ENCODE measurements at regions not wholly inside any gene's neighbourhood (a gene's known extent, or its start where the extent isn't known, plus 50 kb on each side); places are given as distances from the start of the nearest gene placed in this dataset.

DNA sequence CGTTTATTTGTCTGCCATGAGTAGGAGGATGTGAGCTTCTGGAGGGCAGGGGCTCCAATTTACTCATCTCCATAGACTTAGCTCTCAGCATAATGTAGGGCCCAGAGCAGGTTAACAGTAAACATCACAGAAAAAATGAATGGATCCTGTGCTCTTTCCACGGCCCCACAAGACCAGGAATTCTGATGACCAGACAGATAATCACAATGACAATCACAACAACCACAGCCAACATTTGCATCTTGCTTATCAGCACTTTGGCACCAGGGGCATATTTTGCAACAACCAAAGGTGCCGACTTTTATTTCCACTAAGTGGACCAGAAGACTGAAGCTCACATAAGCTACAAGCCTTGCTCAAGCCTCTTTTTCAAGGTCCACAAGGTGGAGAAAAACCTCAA, 68.9 kb upstream of the ANKRD34C start:
- Histone ChIP-seq H3K4me3 (no peak overlapping the region), H3K27me3 (ENCODE audit: low read depth) (peaks cover 71% of the 10 kb centered on the region), H3K4me1 (peaks cover 8% of the 10 kb centered on the region), H3K27ac (replicated peaks) (no peak overlapping the region), H3K9me3 (replicated peaks) (peaks cover 17% of the 10 kb centered on the region), H3K36me3 (no peaks in the 10 kb centered on the region)
- TF ChIP-seq, protein P1, sequence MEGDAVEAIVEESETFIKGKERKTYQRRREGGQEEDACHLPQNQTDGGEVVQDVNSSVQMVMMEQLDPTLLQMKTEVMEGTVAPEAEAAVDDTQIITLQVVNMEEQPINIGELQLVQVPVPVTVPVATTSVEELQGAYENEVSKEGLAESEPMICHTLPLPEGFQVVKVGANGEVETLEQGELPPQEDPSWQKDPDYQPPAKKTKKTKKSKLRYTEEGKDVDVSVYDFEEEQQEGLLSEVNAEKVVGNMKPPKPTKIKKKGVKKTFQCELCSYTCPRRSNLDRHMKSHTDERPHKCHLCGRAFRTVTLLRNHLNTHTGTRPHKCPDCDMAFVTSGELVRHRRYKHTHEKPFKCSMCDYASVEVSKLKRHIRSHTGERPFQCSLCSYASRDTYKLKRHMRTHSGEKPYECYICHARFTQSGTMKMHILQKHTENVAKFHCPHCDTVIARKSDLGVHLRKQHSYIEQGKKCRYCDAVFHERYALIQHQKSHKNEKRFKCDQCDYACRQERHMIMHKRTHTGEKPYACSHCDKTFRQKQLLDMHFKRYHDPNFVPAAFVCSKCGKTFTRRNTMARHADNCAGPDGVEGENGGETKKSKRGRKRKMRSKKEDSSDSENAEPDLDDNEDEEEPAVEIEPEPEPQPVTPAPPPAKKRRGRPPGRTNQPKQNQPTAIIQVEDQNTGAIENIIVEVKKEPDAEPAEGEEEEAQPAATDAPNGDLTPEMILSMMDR (IDR thresholded peaks at IDR 0.05; ENCODE audit: borderline replicate concordance): no peak
- intact Hi-C loops (cut with micrococcal nuclease): no loop called here
- no peak for DNase-seq

- no peak overlapping the region for H3K27ac ChIP-seq (replicated peaks)
- intact Hi-C loops (cut with micrococcal nuclease): no loop called here
- no peaks in the 10 kb centered on the region for H3K36me3 ChIP-seq
- H3K4me1 ChIP-seq: peaks cover 8% of the 10 kb centered on the region
- TF ChIP-seq, protein P1 (IDR thresholded peaks at IDR 0.05; ENCODE audit: borderline replicate concordance): no peak
- no peak for DNase-seq
- no peak overlapping the region for H3K4me3 ChIP-seq
- H3K9me3 ChIP-seq (replicated peaks): peaks cover 16% of the 10 kb centered on the region
- peaks cover 81% of the 10 kb centered on the region for H3K27me3 ChIP-seq (ENCODE audit: low read depth)
Observed at GRCh38 chr15:79212589-79213157, 69.8 kb upstream of the ANKRD34C start.

DNA sequence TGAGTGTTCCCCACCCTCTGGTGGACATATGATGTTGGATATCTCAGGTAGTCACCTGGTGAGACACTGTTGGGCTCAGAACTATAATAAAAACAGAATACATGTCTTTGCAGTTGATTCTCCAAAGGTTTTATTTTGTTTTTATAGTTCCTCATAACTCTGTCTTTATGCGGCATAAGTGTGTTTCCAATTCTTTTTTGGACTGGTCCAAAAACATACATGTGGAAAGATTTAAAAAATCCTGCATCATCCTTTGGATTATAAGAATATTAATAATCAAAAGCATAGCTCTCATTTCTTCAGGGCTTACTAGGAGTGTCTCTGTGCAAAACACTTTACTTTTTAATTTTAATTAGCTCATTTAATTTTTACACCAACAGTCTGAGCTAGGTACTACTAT, 71.0 kb upstream of the ANKRD34C start:
- no peaks in the 10 kb centered on the region for H3K36me3 ChIP-seq
- no peak overlapping the region for H3K27ac ChIP-seq (replicated peaks)
- TF ChIP-seq, protein P1 (IDR thresholded peaks at IDR 0.05; ENCODE audit: borderline replicate concordance): no peak
- peaks cover 4% of the 10 kb centered on the region for H3K9me3 ChIP-seq (replicated peaks)
- H3K27me3 ChIP-seq (ENCODE audit: low read depth): peaks cover 93% of the 10 kb centered on the region
- DNase-seq: no peak
- no peak overlapping the region for H3K4me3 ChIP-seq
- peaks cover 8% of the 10 kb centered on the region for H3K4me1 ChIP-seq
- intact Hi-C loops (cut with micrococcal nuclease): no loop called here

DNA sequence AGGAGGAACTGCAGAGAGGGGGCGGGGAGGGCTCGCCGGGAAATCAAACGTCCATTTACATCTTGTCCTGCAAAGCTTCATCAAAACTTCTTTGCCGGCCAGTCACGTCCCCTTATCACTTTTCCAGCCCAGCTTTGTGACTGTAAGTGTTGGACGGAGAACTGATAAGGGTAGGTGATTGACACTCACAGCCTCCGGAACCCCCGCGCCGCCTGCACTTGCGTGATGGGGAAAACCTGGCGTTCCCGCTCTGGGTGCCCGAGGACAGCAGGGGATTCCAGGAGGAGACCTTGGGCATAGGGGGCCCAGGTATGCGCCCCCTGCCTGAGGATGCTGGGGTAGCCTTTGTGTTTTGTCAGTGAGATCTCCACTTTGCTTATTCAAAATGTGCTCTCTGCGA, 72.8 kb upstream of the ANKRD34C start:
- TF ChIP-seq, protein P1 (IDR thresholded peaks at IDR 0.05; ENCODE audit: borderline replicate concordance): no peak
- Histone ChIP-seq H3K9me3 (replicated peaks) (no peaks in the 10 kb centered on the region), H3K4me3 (no peak overlapping the region), H3K27ac (replicated peaks) (no peak overlapping the region), H3K4me1 (peaks cover 8% of the 10 kb centered on the region), H3K27me3 (ENCODE audit: low read depth) (peaks cover 98% of the 10 kb centered on the region), H3K36me3 (no peaks in the 10 kb centered on the region)
- intact Hi-C loops (cut with micrococcal nuclease): no loop called here
- DNase-seq: no peak

- Histone ChIP-seq H3K27ac (replicated peaks) (no peak overlapping the region), H3K27me3 (ENCODE audit: low read depth) (peaks cover 98% of the 10 kb centered on the region), H3K4me1 (peaks cover 8% of the 10 kb centered on the region), H3K4me3 (no peak overlapping the region), H3K36me3 (no peaks in the 10 kb centered on the region), H3K9me3 (replicated peaks) (no peaks in the 10 kb centered on the region)
- intact Hi-C loops (cut with micrococcal nuclease): no loop called here
- DNase-seq: no peak
- TF ChIP-seq, protein P1 (IDR thresholded peaks at IDR 0.05; ENCODE audit: borderline replicate concordance): no peak
Observed at GRCh38 chr15:79209116-79209515, 73.4 kb upstream of the ANKRD34C start.

Data from left ventricle myocardium inferior (tissue), 1 donor.